Neural cell (in vitro differentiated cells): ENCODE measurements at regions not wholly inside any gene's neighbourhood (a gene's known extent, or its start where the extent isn't known, plus 50 kb on each side); places are given as distances from the start of the nearest gene placed in this dataset.

Experiments
- EP300 ChIP-seq: fragments of 450-650 bp; conservative IDR thresholded peaks from 2 replicates; pipeline ENCODE4 v1.6.1; 2014; ENCODE audit warnings: antibody characterized with exemption, mild to moderate bottlenecking, moderate library complexity; ENCODE audit not compliant: poor library complexity, severe bottlenecking
- POLR2AphosphoS5 ChIP-seq: IDR thresholded peaks from 2 replicates; pipeline ENCODE4 v1.6.1; 2012
- TF ChIP-seq, protein P1 (sequence below): fragments of 450-650 bp; IDR thresholded peaks from 2 replicates; pipeline ENCODE4 v1.5.1; 2014; ENCODE audit warnings: antibody characterized with exemption, mild to moderate bottlenecking, moderate library complexity; ENCODE audit not compliant: poor library complexity, severe bottlenecking

DNA sequence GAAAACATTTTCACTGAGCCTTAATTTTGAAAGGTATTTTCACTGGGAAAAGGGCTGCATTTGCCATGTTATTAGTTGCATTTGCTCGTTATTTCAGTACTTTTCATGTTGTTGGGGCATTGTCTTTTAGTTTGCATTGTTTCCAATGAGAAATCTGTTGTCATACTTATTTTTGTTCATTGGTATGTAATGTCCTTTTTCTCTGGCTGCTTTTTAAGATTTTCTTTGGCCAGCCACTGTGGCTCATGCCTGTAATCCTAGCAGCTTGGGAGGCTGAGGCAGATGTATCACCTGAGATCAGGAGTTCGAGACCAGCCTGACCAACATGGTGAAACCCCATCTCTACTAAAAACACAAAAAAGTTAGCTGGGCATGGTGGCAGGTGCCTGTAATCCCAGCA, 379.9 kb downstream of the SAMD5 start:
- TF ChIP-seq, protein P1, sequence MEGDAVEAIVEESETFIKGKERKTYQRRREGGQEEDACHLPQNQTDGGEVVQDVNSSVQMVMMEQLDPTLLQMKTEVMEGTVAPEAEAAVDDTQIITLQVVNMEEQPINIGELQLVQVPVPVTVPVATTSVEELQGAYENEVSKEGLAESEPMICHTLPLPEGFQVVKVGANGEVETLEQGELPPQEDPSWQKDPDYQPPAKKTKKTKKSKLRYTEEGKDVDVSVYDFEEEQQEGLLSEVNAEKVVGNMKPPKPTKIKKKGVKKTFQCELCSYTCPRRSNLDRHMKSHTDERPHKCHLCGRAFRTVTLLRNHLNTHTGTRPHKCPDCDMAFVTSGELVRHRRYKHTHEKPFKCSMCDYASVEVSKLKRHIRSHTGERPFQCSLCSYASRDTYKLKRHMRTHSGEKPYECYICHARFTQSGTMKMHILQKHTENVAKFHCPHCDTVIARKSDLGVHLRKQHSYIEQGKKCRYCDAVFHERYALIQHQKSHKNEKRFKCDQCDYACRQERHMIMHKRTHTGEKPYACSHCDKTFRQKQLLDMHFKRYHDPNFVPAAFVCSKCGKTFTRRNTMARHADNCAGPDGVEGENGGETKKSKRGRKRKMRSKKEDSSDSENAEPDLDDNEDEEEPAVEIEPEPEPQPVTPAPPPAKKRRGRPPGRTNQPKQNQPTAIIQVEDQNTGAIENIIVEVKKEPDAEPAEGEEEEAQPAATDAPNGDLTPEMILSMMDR, result no peak
- TF ChIP-seq EP300 (no peak), POLR2AphosphoS5 (no peak)
